Ascending aorta (tissue), 2 donors: ENCODE measurements at regions not wholly inside any gene's neighbourhood (a gene's known extent, or its start where the extent isn't known, plus 50 kb on each side); places are given as distances from the start of the nearest gene placed in this dataset.

ENCODE experiments used
- DNase-seq, 2 donors: peaks; one replicate each; pipeline ENCODE4 v3.0.0-alpha.2; 2019; ENCODE audit warnings: low spot score in 2 of 2
- H3K27ac ChIP-seq, 2 donors: fragments of 200-600 bp; sonication (generic); one replicate each; pipeline ENCODE4 v1.5.1; 2016 to 2017; ENCODE audit warnings: mild to moderate bottlenecking in 1 of 2
- H3K27me3 ChIP-seq: fragments of 200-600 bp; sonication (generic); one replicate; pipeline ENCODE4 v1.5.1; 2017
- H3K36me3 ChIP-seq, 2 donors: fragments of 200-600 bp; sonication (generic); one replicate each; pipeline ENCODE4 v1.5.1; 2016
- H3K4me1 ChIP-seq, 2 donors: fragments of 200-600 bp; sonication (generic); one replicate each; pipeline ENCODE4 v1.5.1; 2016 to 2017; ENCODE audit warnings: mild to moderate bottlenecking in 1 of 2
- H3K4me3 ChIP-seq, 2 donors: fragments of 200-600 bp; sonication (generic); one replicate each; pipeline ENCODE4 v1.5.1; 2016 to 2017; ENCODE audit warnings: mild to moderate bottlenecking in 1 of 2
- H3K9me3 ChIP-seq, 2 donors: fragments of 200-600 bp; sonication (generic); one replicate each; pipeline ENCODE4 v1.5.1; 2016
- intact Hi-C: fragments of 100-400 bp; cut with DNase I; formaldehyde crosslinking; loops from one replicate; pipeline ENCODE4 v1.15.1; 2023
- TF ChIP-seq, protein P1 (sequence below), 3 experiments: fragments of 200-600 bp in 2 of 3; fragments of 450-650 bp in 1 of 3; sonication (generic) in 2 of 3; IDR thresholded peaks; one replicate each; pipeline ENCODE4 v1.5.1; 2016 to 2019; ENCODE audit warnings: antibody characterized with exemption in 3 of 3, mild to moderate bottlenecking in 1 of 3, moderate library complexity in 1 of 3

GRCh38 chr9:78928625-78929405 is 631.9 kb downstream of the PSAT1 start:
- DNase-seq: no peak
- no peaks in the 10 kb centered on the region for H3K9me3 ChIP-seq
- H3K27me3 ChIP-seq: no peaks in the 10 kb centered on the region
- H3K27ac ChIP-seq: no peak overlapping the region
- H3K4me3 ChIP-seq: no peak overlapping the region
- no peaks in the 10 kb centered on the region for H3K4me1 ChIP-seq
- H3K36me3 ChIP-seq: no peaks in the 10 kb centered on the region
- intact Hi-C loops: no loop called here
- TF ChIP-seq, protein P1, sequence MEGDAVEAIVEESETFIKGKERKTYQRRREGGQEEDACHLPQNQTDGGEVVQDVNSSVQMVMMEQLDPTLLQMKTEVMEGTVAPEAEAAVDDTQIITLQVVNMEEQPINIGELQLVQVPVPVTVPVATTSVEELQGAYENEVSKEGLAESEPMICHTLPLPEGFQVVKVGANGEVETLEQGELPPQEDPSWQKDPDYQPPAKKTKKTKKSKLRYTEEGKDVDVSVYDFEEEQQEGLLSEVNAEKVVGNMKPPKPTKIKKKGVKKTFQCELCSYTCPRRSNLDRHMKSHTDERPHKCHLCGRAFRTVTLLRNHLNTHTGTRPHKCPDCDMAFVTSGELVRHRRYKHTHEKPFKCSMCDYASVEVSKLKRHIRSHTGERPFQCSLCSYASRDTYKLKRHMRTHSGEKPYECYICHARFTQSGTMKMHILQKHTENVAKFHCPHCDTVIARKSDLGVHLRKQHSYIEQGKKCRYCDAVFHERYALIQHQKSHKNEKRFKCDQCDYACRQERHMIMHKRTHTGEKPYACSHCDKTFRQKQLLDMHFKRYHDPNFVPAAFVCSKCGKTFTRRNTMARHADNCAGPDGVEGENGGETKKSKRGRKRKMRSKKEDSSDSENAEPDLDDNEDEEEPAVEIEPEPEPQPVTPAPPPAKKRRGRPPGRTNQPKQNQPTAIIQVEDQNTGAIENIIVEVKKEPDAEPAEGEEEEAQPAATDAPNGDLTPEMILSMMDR (IDR thresholded peaks at IDR 0.05): no peak

DNA sequence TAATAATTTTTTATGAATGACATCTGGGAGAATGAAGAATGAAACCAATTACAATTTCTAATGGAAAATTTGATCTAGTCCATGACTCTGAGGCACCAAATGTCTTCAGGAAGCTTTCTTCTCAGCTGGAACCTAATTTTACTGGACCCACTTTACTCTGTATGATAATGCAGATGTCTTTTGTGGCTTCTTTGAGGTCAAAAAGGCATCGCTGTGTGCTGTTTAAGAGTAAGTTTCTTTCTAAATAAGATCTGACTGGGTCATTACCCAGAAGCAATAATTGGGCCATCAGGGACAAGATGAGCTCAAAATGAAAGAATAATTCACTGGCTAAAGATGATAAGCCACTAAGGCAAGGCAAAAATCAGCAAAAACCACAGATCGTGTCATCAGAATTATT is 633.4 kb downstream of the PSAT1 start:
- TF ChIP-seq, protein P1 (IDR thresholded peaks at IDR 0.05): no peak
- Histone ChIP-seq H3K27ac (no peak overlapping the region), H3K27me3 (no peaks in the 10 kb centered on the region), H3K9me3 (no peaks in the 10 kb centered on the region), H3K4me1 (no peaks in the 10 kb centered on the region), H3K4me3 (no peak overlapping the region), H3K36me3 (no peaks in the 10 kb centered on the region)
- intact Hi-C loops: no loop called here
- no peak for DNase-seq

GRCh38 chr9:78932849-78933627 is 636.1 kb downstream of the PSAT1 start:
- H3K9me3 ChIP-seq: no peaks in the 10 kb centered on the region
- no peak overlapping the region for H3K27ac ChIP-seq
- DNase-seq: no peak
- no peaks in the 10 kb centered on the region for H3K4me1 ChIP-seq
- no peaks in the 10 kb centered on the region for H3K27me3 ChIP-seq
- no peak overlapping the region for H3K4me3 ChIP-seq
- TF ChIP-seq, protein P1 (IDR thresholded peaks at IDR 0.05): no peak
- no peaks in the 10 kb centered on the region for H3K36me3 ChIP-seq
- intact Hi-C loops: no loop called here

GRCh38 chr9:78934880-78935279 is 636.9 kb upstream of the TLE4 start:
- no peaks in the 10 kb centered on the region for H3K9me3 ChIP-seq
- TF ChIP-seq, protein P1 (IDR thresholded peaks at IDR 0.05): no peak
- no peaks in the 10 kb centered on the region for H3K36me3 ChIP-seq
- DNase-seq: no peak
- H3K4me3 ChIP-seq: no peak overlapping the region
- no peak overlapping the region for H3K27ac ChIP-seq
- no peaks in the 10 kb centered on the region for H3K27me3 ChIP-seq
- intact Hi-C loops: no loop called here
- no peaks in the 10 kb centered on the region for H3K4me1 ChIP-seq

GRCh38 chr9:78938821-78939220 is 632.9 kb upstream of the TLE4 start:
- intact Hi-C loops: no loop called here
- TF ChIP-seq, protein P1 (IDR thresholded peaks at IDR 0.05): no peak
- no peaks in the 10 kb centered on the region for H3K36me3 ChIP-seq

More at GRCh38 chr9:78938821-78939220, 632.9 kb upstream of the TLE4 start:
- Histone ChIP-seq H3K9me3 (no peaks in the 10 kb centered on the region), H3K27me3 (no peaks in the 10 kb centered on the region), H3K27ac (no peak overlapping the region), H3K4me3 (no peak overlapping the region), H3K4me1 (no peaks in the 10 kb centered on the region)
- DNase-seq: no peak
